H1 (cell line): ENCODE measurements at regions not wholly inside any gene's neighbourhood (a gene's known extent, or its start where the extent isn't known, plus 50 kb on each side); places are given as distances from the start of the nearest gene placed in this dataset.

Source experiments
- BCL11A ChIP-seq, 2 experiments: IDR thresholded peaks; one replicate each; pipeline ENCODE4 v1.6.1; 2011; ENCODE audit warnings: low read depth in 2 of 2, low read length in 2 of 2, mild to moderate bottlenecking in 2 of 2
- CEBPB ChIP-seq: IDR thresholded peaks from 2 replicates; pipeline ENCODE4 v1.6.1; 2012; ENCODE audit warnings: low read depth, low read length
- JUN ChIP-seq: IDR thresholded peaks from 2 replicates; pipeline ENCODE4 v1.6.1; 2011; ENCODE audit warnings: low read depth, mild to moderate bottlenecking, improper control_type of control experiment, low read length
- POLR2AphosphoS5 ChIP-seq: IDR thresholded peaks from 2 replicates; pipeline ENCODE4 v1.6.1; 2011; ENCODE audit warnings: low read depth, low read length
- POU5F1 ChIP-seq: IDR thresholded peaks from 2 replicates; pipeline ENCODE4 v1.6.1; 2011; ENCODE audit warnings: low read depth, mild to moderate bottlenecking, low read length, moderate library complexity
- SUZ12 ChIP-seq: fragments of 200-600 bp; sonication (generic); IDR thresholded peaks from 2 replicates; pipeline ENCODE4 v1.6.1; 2012; ENCODE audit warnings: mild to moderate bottlenecking, inconsistent platforms, low read length, moderate library complexity, mixed read lengths
- TBP ChIP-seq: IDR thresholded peaks from 2 replicates; pipeline ENCODE4 v1.6.1; 2011; ENCODE audit warnings: low read depth, low read length, improper control_type of control experiment
- TF ChIP-seq, protein P1 (sequence below): fragments of 300-600 bp; sonication (generic); IDR thresholded peaks from 2 replicates; pipeline ENCODE4 v1.7.1; 2012; ENCODE audit warnings: low read length, moderate library complexity, mild to moderate bottlenecking, inconsistent platforms; ENCODE audit not compliant: insufficient replicate concordance

DNA sequence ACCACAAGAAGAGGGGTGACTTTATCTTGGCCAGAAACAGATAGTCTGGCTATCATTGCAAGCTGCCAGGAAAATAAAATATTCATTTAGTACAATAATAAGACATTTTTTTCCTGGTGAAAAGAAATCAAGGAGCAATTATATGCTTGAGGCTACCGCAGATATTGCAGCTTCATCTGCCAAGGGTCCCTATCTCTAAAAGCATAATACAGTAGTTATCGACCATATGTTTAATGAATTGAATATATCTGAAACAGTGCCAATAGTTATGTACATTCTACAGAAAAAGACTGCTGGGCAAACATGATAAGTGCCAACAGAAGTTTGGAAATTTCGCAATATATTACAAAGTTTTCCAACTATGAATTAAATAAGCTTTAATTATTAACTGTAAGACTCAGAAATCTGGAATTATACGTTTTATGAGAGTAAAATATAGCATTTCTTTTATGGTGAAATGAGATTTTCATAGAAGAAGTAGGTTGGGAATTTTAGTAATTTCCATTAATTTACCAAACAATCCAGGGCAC lies 561.1 kb upstream of the ZP4 start (continued):
- TF ChIP-seq, protein P1, sequence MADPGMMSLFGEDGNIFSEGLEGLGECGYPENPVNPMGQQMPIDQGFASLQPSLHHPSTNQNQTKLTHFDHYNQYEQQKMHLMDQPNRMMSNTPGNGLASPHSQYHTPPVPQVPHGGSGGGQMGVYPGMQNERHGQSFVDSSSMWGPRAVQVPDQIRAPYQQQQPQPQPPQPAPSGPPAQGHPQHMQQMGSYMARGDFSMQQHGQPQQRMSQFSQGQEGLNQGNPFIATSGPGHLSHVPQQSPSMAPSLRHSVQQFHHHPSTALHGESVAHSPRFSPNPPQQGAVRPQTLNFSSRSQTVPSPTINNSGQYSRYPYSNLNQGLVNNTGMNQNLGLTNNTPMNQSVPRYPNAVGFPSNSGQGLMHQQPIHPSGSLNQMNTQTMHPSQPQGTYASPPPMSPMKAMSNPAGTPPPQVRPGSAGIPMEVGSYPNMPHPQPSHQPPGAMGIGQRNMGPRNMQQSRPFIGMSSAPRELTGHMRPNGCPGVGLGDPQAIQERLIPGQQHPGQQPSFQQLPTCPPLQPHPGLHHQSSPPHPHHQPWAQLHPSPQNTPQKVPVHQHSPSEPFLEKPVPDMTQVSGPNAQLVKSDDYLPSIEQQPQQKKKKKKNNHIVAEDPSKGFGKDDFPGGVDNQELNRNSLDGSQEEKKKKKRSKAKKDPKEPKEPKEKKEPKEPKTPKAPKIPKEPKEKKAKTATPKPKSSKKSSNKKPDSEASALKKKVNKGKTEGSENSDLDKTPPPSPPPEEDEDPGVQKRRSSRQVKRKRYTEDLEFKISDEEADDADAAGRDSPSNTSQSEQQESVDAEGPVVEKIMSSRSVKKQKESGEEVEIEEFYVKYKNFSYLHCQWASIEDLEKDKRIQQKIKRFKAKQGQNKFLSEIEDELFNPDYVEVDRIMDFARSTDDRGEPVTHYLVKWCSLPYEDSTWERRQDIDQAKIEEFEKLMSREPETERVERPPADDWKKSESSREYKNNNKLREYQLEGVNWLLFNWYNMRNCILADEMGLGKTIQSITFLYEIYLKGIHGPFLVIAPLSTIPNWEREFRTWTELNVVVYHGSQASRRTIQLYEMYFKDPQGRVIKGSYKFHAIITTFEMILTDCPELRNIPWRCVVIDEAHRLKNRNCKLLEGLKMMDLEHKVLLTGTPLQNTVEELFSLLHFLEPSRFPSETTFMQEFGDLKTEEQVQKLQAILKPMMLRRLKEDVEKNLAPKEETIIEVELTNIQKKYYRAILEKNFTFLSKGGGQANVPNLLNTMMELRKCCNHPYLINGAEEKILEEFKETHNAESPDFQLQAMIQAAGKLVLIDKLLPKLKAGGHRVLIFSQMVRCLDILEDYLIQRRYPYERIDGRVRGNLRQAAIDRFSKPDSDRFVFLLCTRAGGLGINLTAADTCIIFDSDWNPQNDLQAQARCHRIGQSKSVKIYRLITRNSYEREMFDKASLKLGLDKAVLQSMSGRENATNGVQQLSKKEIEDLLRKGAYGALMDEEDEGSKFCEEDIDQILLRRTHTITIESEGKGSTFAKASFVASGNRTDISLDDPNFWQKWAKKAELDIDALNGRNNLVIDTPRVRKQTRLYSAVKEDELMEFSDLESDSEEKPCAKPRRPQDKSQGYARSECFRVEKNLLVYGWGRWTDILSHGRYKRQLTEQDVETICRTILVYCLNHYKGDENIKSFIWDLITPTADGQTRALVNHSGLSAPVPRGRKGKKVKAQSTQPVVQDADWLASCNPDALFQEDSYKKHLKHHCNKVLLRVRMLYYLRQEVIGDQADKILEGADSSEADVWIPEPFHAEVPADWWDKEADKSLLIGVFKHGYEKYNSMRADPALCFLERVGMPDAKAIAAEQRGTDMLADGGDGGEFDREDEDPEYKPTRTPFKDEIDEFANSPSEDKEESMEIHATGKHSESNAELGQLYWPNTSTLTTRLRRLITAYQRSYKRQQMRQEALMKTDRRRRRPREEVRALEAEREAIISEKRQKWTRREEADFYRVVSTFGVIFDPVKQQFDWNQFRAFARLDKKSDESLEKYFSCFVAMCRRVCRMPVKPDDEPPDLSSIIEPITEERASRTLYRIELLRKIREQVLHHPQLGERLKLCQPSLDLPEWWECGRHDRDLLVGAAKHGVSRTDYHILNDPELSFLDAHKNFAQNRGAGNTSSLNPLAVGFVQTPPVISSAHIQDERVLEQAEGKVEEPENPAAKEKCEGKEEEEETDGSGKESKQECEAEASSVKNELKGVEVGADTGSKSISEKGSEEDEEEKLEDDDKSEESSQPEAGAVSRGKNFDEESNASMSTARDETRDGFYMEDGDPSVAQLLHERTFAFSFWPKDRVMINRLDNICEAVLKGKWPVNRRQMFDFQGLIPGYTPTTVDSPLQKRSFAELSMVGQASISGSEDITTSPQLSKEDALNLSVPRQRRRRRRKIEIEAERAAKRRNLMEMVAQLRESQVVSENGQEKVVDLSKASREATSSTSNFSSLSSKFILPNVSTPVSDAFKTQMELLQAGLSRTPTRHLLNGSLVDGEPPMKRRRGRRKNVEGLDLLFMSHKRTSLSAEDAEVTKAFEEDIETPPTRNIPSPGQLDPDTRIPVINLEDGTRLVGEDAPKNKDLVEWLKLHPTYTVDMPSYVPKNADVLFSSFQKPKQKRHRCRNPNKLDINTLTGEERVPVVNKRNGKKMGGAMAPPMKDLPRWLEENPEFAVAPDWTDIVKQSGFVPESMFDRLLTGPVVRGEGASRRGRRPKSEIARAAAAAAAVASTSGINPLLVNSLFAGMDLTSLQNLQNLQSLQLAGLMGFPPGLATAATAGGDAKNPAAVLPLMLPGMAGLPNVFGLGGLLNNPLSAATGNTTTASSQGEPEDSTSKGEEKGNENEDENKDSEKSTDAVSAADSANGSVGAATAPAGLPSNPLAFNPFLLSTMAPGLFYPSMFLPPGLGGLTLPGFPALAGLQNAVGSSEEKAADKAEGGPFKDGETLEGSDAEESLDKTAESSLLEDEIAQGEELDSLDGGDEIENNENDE, result no peak
- TF ChIP-seq SUZ12, result no peak
- TF ChIP-seq JUN, result no peak
- no peak for TF ChIP-seq POLR2AphosphoS5
- TF ChIP-seq BCL11A (IDR thresholded peaks at IDR 0.05; ENCODE audit: low read depth in 2 of 2, low read length in 2 of 2), result no peak
- no peak for TF ChIP-seq POU5F1
- no peak for TF ChIP-seq TBP
- peak; percentile 38; the same call in 1 of the 2 replicates for TF ChIP-seq CEBPB
- TF ChIP-seq, all 59 proteins: peak for 1
